ENCODE measurements at regions not wholly inside any gene's neighbourhood (a gene's known extent, or its start where the extent isn't known, plus 50 kb on each side); places are given as distances from the start of the nearest gene placed in this dataset.

DNA sequence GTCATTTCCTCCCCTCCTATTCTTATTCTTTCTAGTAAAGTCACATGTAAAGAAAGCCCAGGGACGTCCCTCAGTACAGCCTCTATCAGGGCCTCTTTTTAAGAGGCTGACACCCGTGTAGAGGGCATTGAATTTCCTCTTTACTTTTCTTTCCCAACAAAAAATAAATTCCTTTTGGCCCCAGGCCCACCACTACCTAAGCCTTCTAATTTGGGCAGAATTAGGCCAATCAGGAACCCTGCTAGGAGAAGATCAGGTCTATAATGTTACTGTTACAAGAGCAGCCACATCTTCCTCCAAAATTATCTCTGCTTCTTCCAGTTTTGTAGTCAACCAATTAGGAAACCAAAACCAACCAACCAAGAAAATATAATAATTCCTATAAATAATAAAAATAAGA is 189.6 kb upstream of the NREP start:
- no peaks in the 10 kb centered on the region for H3K36me3 ChIP-seq (ENCODE audit: control insufficient read depth in 2 of 2, insufficient read depth in 2 of 2, low read length in 1 of 2)
- no peak overlapping the region for H3K4me3 ChIP-seq (ENCODE audit: low read length in 2 of 2)
- H3K27ac ChIP-seq (ENCODE audit: low read depth in 1 of 2, low read length in 1 of 2) = no peak overlapping the region
- no peaks in the 10 kb centered on the region for H3K27me3 ChIP-seq (ENCODE audit: control insufficient read depth in 2 of 2, insufficient read depth in 1 of 2, low read length in 1 of 2)
- no peak for DNase-seq (ENCODE audit: low read depth in 6 of 9, low spot score in 9 of 9)
- H3K4me1 ChIP-seq (ENCODE audit: control insufficient read depth in 2 of 2, insufficient read depth in 2 of 2, low read length in 2 of 2) = peaks cover 0 to 2% of the 10 kb centered on the region in 2 donors
- WGBS = 90% methylated on average over 2 of the region's 2 CpGs
- H3K9me3 ChIP-seq (ENCODE audit: control insufficient read depth in 2 of 2, insufficient read depth in 1 of 2, low read length in 1 of 2) = no peaks in the 10 kb centered on the region

GRCh38 chr5:111945535-111945934 is 188.5 kb upstream of the NREP start:
- WGBS = 84% methylated on average over 1 of the region's 1 CpG
- Histone ChIP-seq H3K27me3 (ENCODE audit: control insufficient read depth in 2 of 2, insufficient read depth in 1 of 2, low read length in 1 of 2) (no peaks in the 10 kb centered on the region), H3K4me3 (ENCODE audit: low read length in 2 of 2) (no peak overlapping the region), H3K9me3 (ENCODE audit: control insufficient read depth in 2 of 2, insufficient read depth in 1 of 2, low read length in 1 of 2) (no peaks in the 10 kb centered on the region), H3K4me1 (ENCODE audit: control insufficient read depth in 2 of 2, insufficient read depth in 2 of 2, low read length in 2 of 2) (peaks cover 0 to 2% of the 10 kb centered on the region in 2 donors), H3K27ac (ENCODE audit: low read depth in 1 of 2, low read length in 1 of 2) (no peak overlapping the region), H3K36me3 (ENCODE audit: control insufficient read depth in 2 of 2, insufficient read depth in 2 of 2, low read length in 1 of 2) (no peaks in the 10 kb centered on the region)
- no peak for DNase-seq (ENCODE audit: low read depth in 6 of 9, low spot score in 9 of 9)

DNA sequence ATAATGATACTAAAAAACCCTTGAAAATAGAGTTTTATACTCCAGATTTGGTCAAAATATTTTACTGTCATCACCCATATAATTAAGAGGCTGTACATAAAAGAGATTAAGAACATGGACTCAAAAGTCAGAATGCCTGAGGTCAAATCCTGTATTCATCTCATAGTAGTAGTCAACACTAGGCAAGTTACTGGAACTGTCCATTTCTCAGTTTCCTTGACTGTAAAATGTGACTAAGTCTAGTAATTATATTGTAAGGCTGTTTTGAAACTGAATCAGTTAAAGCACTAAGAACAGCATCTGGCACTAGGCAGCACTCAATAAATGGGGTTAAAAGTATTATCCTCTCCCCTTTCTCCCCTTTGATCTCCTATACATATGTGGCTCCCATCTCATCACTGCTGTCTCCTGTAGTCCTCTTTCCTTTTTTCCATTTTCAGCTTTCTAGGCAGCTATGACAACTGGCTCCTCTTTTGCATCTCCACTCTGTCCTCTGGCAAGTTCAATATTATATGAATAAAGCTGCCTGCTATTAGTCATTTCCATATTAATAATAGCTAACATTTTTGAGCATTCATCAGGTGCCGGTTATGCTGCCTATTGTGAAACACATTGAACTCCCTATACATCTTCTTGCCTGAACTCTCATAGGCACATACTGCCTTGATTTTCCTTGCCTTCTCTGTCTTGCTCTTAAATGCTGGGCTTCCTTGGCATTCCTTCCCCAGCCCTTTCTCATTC is 185.8 kb upstream of the NREP start:
- Histone ChIP-seq H3K36me3 (ENCODE audit: control insufficient read depth in 2 of 2, insufficient read depth in 2 of 2, low read length in 1 of 2) (no peaks in the 10 kb centered on the region), H3K4me1 (ENCODE audit: control insufficient read depth in 2 of 2, insufficient read depth in 2 of 2, low read length in 2 of 2) (peaks cover 0 to 2% of the 10 kb centered on the region in 2 donors), H3K4me3 (ENCODE audit: low read length in 2 of 2) (no peak overlapping the region), H3K27ac (ENCODE audit: low read depth in 1 of 2, low read length in 1 of 2) (no peak overlapping the region), H3K9me3 (ENCODE audit: control insufficient read depth in 2 of 2, insufficient read depth in 1 of 2, low read length in 1 of 2) (no peaks in the 10 kb centered on the region), H3K27me3 (ENCODE audit: control insufficient read depth in 2 of 2, insufficient read depth in 1 of 2, low read length in 1 of 2) (no peaks in the 10 kb centered on the region)
- no peak for DNase-seq (ENCODE audit: low read depth in 6 of 9, low spot score in 9 of 9)
- WGBS = 98% methylated on average over 1 of the region's 1 CpG

DNA sequence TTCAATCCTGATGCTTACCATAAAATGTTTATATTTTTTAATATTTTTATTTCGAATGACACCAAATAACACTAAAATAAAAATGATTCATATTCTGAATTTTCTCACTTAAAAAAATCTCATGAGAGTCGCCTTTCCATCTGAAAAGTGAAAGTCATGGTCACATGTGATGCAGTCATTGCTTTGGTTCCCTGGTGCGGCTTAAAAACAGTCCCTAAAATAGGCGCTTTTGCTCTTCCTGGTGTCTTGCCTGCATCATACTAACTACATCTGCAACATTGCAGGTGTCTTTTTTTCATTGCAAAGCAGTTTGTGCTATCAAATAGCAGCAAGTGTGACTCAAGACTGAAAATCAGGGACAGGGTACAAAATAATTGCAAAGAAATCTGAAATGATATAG is 185.2 kb upstream of the NREP start:
- WGBS = 81% methylated on average over 4 of the region's 4 CpGs
- Histone ChIP-seq H3K4me3 (ENCODE audit: low read length in 2 of 2) (no peak overlapping the region), H3K4me1 (ENCODE audit: control insufficient read depth in 2 of 2, insufficient read depth in 2 of 2, low read length in 2 of 2) (peaks cover 0 to 2% of the 10 kb centered on the region in 2 donors), H3K36me3 (ENCODE audit: control insufficient read depth in 2 of 2, insufficient read depth in 2 of 2, low read length in 1 of 2) (no peaks in the 10 kb centered on the region), H3K9me3 (ENCODE audit: control insufficient read depth in 2 of 2, insufficient read depth in 1 of 2, low read length in 1 of 2) (no peaks in the 10 kb centered on the region), H3K27ac (ENCODE audit: low read depth in 1 of 2, low read length in 1 of 2) (no peak overlapping the region), H3K27me3 (ENCODE audit: control insufficient read depth in 2 of 2, insufficient read depth in 1 of 2, low read length in 1 of 2) (no peaks in the 10 kb centered on the region)
- peak in 1 of 9 donors; percentile 9 for DNase-seq (ENCODE audit: low read depth in 6 of 9, low spot score in 9 of 9)

- Histone ChIP-seq H3K4me3 (ENCODE audit: low read length in 2 of 2) (no peak overlapping the region), H3K36me3 (ENCODE audit: control insufficient read depth in 2 of 2, insufficient read depth in 2 of 2, low read length in 1 of 2) (no peaks in the 10 kb centered on the region), H3K9me3 (ENCODE audit: control insufficient read depth in 2 of 2, insufficient read depth in 1 of 2, low read length in 1 of 2) (no peaks in the 10 kb centered on the region), H3K27me3 (ENCODE audit: control insufficient read depth in 2 of 2, insufficient read depth in 1 of 2, low read length in 1 of 2) (no peaks in the 10 kb centered on the region), H3K27ac (ENCODE audit: low read depth in 1 of 2, low read length in 1 of 2) (no peak overlapping the region), H3K4me1 (ENCODE audit: control insufficient read depth in 2 of 2, insufficient read depth in 2 of 2, low read length in 2 of 2) (no peaks in the 10 kb centered on the region)
- no peak for DNase-seq (ENCODE audit: low read depth in 6 of 9, low spot score in 9 of 9)
- 98% methylated on average over 2 of the region's 2 CpGs for WGBS
Observed at GRCh38 chr5:111937094-111937493, 180.1 kb upstream of the NREP start.

GRCh38 chr5:111935835-111936234 is 178.8 kb upstream of the NREP start:
- H3K9me3 ChIP-seq (ENCODE audit: control insufficient read depth in 2 of 2, insufficient read depth in 1 of 2, low read length in 1 of 2) = no peaks in the 10 kb centered on the region
- WGBS = 97% methylated on average over 3 of the region's 3 CpGs

GRCh38 chr5:111935009-111935408 is 178.0 kb upstream of the NREP start:
- no peaks in the 10 kb centered on the region for H3K36me3 ChIP-seq (ENCODE audit: control insufficient read depth in 2 of 2, insufficient read depth in 2 of 2, low read length in 1 of 2)
- no peaks in the 10 kb centered on the region for H3K27me3 ChIP-seq (ENCODE audit: control insufficient read depth in 2 of 2, insufficient read depth in 1 of 2, low read length in 1 of 2)
- H3K4me3 ChIP-seq (ENCODE audit: low read length in 2 of 2) = no peak overlapping the region
- whole genome bisulfite sequencing = 93% methylated on average over 1 of the region's 1 CpG
- no peaks in the 10 kb centered on the region for H3K4me1 ChIP-seq (ENCODE audit: control insufficient read depth in 2 of 2, insufficient read depth in 2 of 2, low read length in 2 of 2)
- no peak for DNase-seq (ENCODE audit: low read depth in 6 of 9, low spot score in 9 of 9)
- H3K9me3 ChIP-seq (ENCODE audit: control insufficient read depth in 2 of 2, insufficient read depth in 1 of 2, low read length in 1 of 2) = no peaks in the 10 kb centered on the region
- no peak overlapping the region for H3K27ac ChIP-seq (ENCODE audit: low read depth in 1 of 2, low read length in 1 of 2)

More at GRCh38 chr5:111935835-111936234, 178.8 kb upstream of the NREP start:
- H3K27ac ChIP-seq (ENCODE audit: low read depth in 1 of 2, low read length in 1 of 2) = no peak overlapping the region
- no peak for DNase-seq (ENCODE audit: low read depth in 6 of 9, low spot score in 9 of 9)
- H3K36me3 ChIP-seq (ENCODE audit: control insufficient read depth in 2 of 2, insufficient read depth in 2 of 2, low read length in 1 of 2) = no peaks in the 10 kb centered on the region
- H3K4me3 ChIP-seq (ENCODE audit: low read length in 2 of 2) = no peak overlapping the region
- no peaks in the 10 kb centered on the region for H3K4me1 ChIP-seq (ENCODE audit: control insufficient read depth in 2 of 2, insufficient read depth in 2 of 2, low read length in 2 of 2)
- H3K27me3 ChIP-seq (ENCODE audit: control insufficient read depth in 2 of 2, insufficient read depth in 1 of 2, low read length in 1 of 2) = no peaks in the 10 kb centered on the region

DNA sequence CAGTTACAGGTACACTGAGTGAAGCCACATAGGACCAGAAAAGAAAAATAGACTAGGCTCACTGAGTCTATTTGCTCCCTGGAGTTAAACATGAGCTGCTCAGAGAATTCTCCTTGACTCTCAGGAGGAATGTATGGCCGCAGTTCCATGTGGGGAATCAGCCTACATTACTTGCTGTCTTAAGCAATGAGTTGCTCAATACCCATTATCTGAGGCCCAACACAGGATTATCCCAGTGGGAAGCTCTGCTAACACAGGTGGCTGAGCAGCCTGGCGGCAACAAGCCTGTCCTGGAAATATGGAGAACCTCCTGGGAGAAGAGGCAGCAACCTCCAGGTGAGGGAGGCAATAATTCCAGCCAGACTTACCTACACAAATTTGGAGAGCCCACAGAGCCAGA is 177.5 kb upstream of the NREP start:
- no peaks in the 10 kb centered on the region for H3K27me3 ChIP-seq (ENCODE audit: control insufficient read depth in 2 of 2, insufficient read depth in 1 of 2, low read length in 1 of 2)
- H3K9me3 ChIP-seq (ENCODE audit: control insufficient read depth in 2 of 2, insufficient read depth in 1 of 2, low read length in 1 of 2) = no peaks in the 10 kb centered on the region
- WGBS = 97% methylated on average over 2 of the region's 2 CpGs
- no peaks in the 10 kb centered on the region for H3K36me3 ChIP-seq (ENCODE audit: control insufficient read depth in 2 of 2, insufficient read depth in 2 of 2, low read length in 1 of 2)
- no peaks in the 10 kb centered on the region for H3K4me1 ChIP-seq (ENCODE audit: control insufficient read depth in 2 of 2, insufficient read depth in 2 of 2, low read length in 2 of 2)
- no peak overlapping the region for H3K27ac ChIP-seq (ENCODE audit: low read depth in 1 of 2, low read length in 1 of 2)
- no peak for DNase-seq (ENCODE audit: low read depth in 6 of 9, low spot score in 9 of 9)
- H3K4me3 ChIP-seq (ENCODE audit: low read length in 2 of 2) = no peak overlapping the region

DNA sequence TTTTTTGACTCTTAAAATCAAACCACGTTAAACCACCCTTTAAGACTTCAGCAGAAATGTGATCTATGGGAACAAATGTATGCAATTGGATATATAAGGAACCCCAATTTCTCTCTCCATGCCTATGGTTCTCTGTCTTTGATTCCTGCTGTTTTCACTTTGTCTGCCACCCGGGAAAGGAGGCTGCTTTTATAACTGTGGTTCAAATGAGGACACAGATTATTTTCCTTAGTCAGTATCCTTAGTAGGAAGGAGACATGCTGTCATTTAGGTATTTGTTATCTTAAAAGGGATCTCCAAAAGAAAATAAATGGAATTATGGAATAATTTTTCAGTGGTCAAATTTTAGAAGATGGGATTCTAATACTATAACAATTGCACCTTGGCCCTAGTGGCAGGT is 176.1 kb upstream of the NREP start:
- no peaks in the 10 kb centered on the region for H3K27me3 ChIP-seq (ENCODE audit: control insufficient read depth in 2 of 2, insufficient read depth in 1 of 2, low read length in 1 of 2)
- H3K4me3 ChIP-seq (ENCODE audit: low read length in 2 of 2) = no peak overlapping the region
- no peak for DNase-seq (ENCODE audit: low read depth in 6 of 9, low spot score in 9 of 9)
- no peaks in the 10 kb centered on the region for H3K4me1 ChIP-seq (ENCODE audit: control insufficient read depth in 2 of 2, insufficient read depth in 2 of 2, low read length in 2 of 2)
- 97% methylated on average over 2 of the region's 2 CpGs for WGBS
- H3K9me3 ChIP-seq (ENCODE audit: control insufficient read depth in 2 of 2, insufficient read depth in 1 of 2, low read length in 1 of 2) = no peaks in the 10 kb centered on the region
- H3K36me3 ChIP-seq (ENCODE audit: control insufficient read depth in 2 of 2, insufficient read depth in 2 of 2, low read length in 1 of 2) = no peaks in the 10 kb centered on the region
- no peak overlapping the region for H3K27ac ChIP-seq (ENCODE audit: low read depth in 1 of 2, low read length in 1 of 2)
